KBM-7 (cell line): ENCODE measurements at regions not wholly inside any gene's neighbourhood (a gene's known extent, or its start where the extent isn't known, plus 50 kb on each side); places are given as distances from the start of the nearest gene placed in this dataset.

Source experiments
- DNase-seq: peaks from one replicate; pipeline ENCODE4 v3.0.0-alpha.2; 2015
- in situ Hi-C: fragments of 300-500 bp; cut with MboI; formaldehyde crosslinking; loops from 2 replicates; pipeline ENCODE4 v1.14.3; 2020; ENCODE audit warnings: low sequenced_read_pairs, low pct_unique_long_range_greater_than_20kb, mixed read lengths

DNA sequence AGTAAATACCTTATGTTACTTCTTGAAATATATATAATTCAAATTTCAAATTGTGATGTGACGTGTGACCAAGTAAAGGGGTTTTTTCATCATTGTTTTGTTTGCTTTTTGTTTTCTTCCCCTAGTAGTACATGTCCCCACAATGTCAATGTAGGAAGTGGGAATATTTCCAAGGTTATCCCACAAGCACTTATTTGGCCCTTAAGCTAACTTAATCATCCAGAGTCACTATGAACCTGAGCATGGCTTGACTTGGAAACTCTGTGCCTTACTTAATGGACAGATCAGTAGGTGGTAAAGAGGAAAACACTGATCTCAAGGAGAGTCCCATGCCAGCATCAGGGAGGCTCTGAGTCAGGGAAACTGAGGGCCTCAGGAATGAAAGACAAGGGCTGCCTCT lies 569.3 kb upstream of the IGFBP3 start:
- no peak for DNase-seq
- in situ Hi-C loops: no loop called here

- in situ Hi-C loops: no loop called here
- no peak for DNase-seq
Measured at GRCh38 chr7:46489106-46489505, 568.0 kb upstream of the IGFBP3 start.

- in situ Hi-C loops: no loop called here
- DNase-seq: no peak
Measured at GRCh38 chr7:46488607-46489006, 567.5 kb upstream of the IGFBP3 start.

DNA sequence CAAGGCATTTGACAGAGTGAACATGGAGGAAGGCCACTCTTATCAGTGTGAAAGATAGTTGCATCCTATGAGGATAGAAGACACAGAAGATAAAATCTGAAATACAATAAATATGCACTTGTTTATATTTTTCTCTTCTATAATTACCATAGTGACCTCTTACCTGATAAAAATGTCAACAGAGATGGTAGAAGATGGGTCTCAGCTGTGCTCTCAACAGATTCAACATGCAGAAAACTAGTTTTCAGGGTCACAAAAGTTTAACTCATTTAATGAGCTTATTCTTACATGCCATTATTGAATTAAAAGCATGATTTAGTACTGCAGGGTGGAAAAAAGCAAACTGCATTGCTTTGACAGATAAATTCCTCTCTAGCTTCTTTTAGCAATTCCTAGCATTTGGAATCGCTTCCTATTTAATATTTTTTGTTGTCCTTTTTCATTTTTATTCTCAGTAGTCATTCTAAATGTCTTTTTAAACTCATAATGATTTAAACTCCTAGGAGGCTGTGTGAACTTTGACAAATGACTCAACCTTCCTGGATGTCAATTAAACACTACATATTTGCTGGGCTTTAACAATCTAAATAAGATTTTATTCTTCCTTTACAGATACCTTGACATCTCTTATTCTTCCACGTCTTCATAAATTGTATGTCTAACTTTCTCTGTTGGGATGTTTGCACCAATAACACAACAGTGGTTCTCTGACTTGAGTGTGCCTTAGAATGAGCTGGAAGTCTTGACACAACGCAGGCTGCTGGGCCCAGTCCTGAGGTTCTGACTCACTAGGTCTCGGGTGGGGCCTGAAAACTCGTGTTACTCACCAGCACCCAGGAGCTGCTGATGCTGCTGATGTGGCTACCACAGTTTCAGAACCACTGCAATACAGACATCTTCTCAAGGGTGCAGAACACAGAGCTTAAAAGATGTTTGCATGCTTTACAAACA lies 565.5 kb upstream of the IGFBP3 start:
- in situ Hi-C loops: no loop called here
- DNase-seq: no peak

DNA sequence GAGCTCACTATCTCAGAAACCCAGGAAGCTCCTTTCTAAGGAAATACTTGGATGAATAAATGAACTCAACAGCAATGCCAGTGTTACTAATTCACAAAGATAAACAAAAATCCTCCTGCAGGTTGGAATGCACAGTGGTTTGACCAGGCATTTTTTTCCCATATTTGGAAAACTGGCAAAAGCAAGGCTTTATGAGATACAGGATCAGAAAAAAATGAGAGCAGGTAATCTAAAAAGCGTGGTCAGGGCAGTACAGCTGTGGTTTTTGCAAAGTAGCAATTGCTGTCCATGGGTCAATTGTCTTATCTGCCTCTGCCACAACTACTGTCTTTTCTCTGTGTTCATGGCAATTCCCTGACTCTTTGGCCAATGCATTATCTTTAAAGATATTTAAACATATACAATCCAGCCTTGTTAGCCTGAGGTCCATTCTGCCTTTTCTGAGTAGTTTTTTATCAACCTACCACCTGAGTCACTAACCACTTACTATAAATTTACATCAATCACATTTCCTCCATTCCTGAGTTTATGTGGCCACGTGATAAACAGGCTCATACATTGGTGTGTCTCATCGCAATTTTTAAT lies 564.5 kb upstream of the IGFBP3 start:
- in situ Hi-C loops: no loop called here
- no peak for DNase-seq

DNA sequence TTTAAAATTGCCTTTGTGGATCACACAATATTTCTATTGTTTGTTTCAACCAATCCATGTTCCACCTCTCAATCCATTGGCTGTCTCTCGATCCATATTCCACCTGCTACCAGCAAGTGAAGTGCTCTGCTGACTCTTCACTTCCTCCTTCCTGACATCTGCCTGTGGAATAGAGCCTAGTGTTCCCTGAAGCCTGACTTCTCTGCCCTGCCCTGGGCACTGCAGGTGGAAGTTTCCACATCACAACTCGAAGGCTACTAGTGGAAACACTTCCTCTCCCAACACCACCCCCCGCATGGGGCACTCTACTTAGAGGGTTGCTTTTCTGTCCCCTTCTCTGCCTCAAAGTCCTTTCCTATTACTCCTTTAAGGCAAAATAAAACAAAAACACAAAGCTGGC lies 563.8 kb upstream of the IGFBP3 start:
- no peak for DNase-seq
- in situ Hi-C loops: no loop called here

DNA sequence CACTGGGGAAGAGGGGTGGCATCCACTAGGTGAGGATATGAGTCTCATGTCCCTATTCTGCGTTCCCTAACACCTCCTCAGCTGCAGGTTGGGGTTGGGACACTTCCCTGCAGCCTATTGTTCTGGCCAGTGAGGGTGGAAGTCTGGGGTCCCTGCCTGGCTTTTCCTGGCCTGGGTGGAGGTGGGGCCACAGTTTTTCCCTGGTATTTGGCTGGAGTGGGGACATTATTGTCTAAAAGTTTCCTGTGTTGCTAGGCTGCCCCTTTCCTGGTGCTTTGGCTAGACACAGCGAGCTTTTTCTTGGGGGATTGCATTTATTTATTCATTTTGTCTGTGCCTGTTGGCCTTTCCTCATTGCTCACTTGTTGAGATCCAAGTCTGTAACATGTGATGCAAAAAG lies 559.5 kb upstream of the IGFBP3 start:
- DNase-seq: no peak
- in situ Hi-C loops: no loop called here

GRCh38 chr7:46479680-46480079 lies 558.6 kb upstream of the IGFBP3 start:
- DNase-seq: no peak
- in situ Hi-C loops: no loop called here

DNA sequence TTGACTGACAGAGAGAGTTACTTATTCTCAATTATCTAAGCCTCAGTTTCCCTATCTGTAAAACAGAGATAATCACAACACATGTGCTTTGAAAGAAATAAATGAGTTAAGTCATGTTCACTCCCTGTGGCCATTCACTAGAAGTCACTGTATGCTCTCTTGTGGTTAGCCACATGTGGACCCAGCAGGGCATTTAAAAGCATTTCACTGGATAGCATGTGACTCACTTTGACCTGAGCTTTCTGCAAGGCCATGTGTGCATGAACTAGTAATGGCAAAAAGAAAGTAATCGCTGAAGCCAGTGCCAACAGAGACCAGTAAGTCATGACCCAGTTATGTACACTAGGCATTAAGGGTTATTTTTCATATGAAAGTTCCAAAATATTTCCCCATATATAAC lies 557.0 kb upstream of the IGFBP3 start:
- in situ Hi-C loops: no loop called here
- no peak for DNase-seq

DNA sequence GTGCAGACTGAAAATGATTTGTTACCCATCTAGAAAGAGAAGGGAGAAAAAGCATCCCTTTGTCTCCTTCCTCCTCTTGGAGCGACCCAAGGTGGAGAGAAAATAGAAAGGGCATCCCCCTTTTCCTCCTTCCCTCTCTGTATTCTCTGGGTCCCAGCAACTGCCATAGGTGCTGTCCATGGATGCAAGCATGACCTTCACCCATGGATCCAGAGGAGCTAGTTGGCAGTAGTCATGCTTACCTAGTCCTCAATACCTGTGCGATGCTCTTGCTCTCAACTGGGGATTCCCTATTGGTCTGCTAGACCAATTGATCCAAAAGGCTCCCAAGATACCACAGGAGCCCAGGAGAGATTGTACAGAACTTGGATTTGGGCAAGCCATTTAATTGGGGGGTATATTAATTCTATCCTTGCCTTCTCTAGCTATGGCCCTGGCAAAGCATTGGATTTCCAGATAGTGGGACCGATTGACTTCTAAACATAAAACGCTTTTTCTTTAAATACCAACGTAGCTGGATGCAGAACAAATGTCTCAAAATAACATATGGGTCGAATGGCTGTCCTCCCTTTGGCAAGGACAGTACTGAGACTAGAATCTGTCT lies 547.8 kb upstream of the IGFBP3 start:
- DNase-seq: peak; percentile 9
- in situ Hi-C loops: no loop called here

GRCh38 chr7:46463170-46463569 lies 542.1 kb upstream of the IGFBP3 start:
- in situ Hi-C loops: no loop called here
- no peak for DNase-seq

DNA sequence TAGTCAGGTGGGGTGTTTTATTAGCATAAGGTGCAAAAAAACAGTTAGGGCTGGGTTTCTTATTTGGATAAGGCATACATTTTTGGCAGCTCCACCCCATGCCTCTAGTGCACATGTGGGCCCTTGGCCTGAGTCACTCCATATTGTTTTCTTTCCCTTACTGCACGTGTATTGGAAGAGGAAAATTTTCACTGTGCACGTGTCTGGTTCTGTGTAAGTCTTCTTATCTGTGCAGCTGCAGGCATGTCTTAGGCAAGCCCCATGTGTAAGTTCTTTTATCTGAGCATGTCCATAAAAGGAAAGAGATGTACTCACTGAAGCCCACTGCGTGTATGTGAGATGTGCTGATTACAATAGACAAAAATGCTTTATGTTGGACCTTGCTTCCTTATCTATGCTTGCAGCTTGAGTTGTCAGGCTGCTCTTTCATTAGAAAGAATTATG lies 540.3 kb upstream of the IGFBP3 start:
- peak; percentile 1 for DNase-seq
- in situ Hi-C loops: no loop called here

DNA sequence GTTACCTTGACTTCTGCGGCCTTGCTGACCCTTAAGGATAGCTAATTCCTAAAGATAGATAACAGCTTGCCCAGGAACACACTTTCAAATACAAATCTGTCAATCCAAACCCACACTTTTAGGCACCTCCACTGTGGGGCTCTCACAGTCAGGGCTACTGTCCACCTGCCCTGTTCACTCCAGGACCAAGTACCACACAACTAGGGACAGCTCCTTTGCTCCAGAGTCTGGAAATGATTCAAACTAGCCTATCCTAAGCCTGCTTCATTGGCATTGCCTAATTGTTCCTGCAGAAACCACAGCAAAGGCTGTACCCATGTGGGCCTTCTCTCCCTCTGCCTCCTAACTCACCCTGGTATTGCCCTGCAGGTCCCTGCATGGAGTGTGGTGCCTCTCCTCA lies 538.9 kb upstream of the IGFBP3 start:
- no peak for DNase-seq
- in situ Hi-C loops: no loop called here

- in situ Hi-C loops: no loop called here
- DNase-seq: no peak
Measured at GRCh38 chr7:46454816-46455215, 533.7 kb upstream of the IGFBP3 start.

GRCh38 chr7:46452561-46453135 lies 531.6 kb upstream of the IGFBP3 start:
- DNase-seq: no peak
- in situ Hi-C loops: no loop called here

DNA sequence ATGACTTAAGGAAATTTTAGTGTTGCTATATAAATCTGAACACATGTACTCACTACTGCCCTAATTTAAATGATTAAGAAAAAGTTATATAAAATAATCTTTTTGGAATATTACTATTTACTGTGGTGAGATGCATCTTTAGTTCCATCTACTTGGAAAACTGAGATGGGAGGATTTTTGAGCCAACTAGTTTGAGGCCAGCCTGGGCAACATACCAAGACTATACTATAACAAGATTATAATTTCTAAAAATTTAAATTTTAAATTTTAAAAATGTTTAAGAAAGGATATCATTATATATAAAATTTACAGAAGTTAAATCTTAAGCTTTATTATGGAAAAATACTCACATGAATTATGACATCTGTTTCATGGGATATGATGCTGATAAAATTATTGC lies 530.8 kb upstream of the IGFBP3 start:
- in situ Hi-C loops: no loop called here
- DNase-seq: no peak

GRCh38 chr7:46450886-46451285 lies 529.8 kb upstream of the IGFBP3 start:
- no peak for DNase-seq
- in situ Hi-C loops: no loop called here

- DNase-seq: no peak
- in situ Hi-C loops: no loop called here
Measured at GRCh38 chr7:46450425-46450824, 529.4 kb upstream of the IGFBP3 start.

DNA sequence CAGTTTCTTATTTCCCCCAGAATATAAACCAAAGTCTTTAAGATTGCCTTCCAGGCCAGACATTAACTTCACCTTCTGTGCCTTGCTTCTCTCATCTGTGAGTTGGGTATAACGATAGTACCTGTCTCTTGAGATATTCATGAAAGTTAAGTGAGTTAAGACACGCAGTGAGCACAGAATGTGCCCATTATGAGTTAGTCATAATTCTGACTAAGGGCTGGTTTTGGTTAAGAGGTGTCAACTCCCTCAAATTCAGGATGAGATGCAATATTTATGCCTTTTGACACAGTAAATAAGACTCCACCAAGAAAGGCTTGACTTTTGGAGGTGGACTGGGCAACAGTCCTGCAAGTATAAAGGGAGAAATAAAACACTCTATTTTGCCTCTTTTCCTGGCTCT lies 528.7 kb upstream of the IGFBP3 start:
- no peak for DNase-seq
- in situ Hi-C loops: no loop called here

GRCh38 chr7:46448478-46448877 lies 527.4 kb upstream of the IGFBP3 start:
- in situ Hi-C loops: no loop called here
- DNase-seq: no peak
